ENCODE measurements at regions not wholly inside any gene's neighbourhood (a gene's known extent, or its start where the extent isn't known, plus 50 kb on each side); places are given as distances from the start of the nearest gene placed in this dataset.

DNA sequence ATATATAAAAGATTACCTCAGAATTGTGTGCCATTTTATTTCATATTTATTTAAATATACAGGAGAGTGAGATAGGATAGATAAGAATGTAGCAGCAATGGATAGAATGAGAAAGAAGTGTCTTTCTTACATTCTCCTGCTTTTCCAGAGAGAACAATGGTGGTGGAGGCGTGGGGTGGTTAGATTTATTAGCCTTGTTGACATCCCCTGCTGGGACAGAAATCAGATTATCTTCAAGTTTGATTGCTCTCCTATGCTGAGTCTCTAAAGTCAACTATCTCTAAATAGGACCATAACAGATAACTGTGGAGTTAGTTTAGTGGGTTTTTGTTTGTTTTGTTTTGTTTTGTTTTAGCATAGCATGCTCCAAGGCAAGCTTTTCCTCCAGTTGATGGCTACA is 397.6 kb downstream of the LRFN5 start:
- TF ChIP-seq POLR2A (IDR thresholded peaks at IDR 0.05; ENCODE audit: extremely low read depth, insufficient read length) (no peak), MAX (IDR thresholded peaks at IDR 0.05; ENCODE audit: low read depth, low read length) (no peak)
- TF ChIP-seq, protein P1, sequence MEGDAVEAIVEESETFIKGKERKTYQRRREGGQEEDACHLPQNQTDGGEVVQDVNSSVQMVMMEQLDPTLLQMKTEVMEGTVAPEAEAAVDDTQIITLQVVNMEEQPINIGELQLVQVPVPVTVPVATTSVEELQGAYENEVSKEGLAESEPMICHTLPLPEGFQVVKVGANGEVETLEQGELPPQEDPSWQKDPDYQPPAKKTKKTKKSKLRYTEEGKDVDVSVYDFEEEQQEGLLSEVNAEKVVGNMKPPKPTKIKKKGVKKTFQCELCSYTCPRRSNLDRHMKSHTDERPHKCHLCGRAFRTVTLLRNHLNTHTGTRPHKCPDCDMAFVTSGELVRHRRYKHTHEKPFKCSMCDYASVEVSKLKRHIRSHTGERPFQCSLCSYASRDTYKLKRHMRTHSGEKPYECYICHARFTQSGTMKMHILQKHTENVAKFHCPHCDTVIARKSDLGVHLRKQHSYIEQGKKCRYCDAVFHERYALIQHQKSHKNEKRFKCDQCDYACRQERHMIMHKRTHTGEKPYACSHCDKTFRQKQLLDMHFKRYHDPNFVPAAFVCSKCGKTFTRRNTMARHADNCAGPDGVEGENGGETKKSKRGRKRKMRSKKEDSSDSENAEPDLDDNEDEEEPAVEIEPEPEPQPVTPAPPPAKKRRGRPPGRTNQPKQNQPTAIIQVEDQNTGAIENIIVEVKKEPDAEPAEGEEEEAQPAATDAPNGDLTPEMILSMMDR (IDR thresholded peaks at IDR 0.05; ENCODE audit: low read depth, low read length), result no peak

Data from NB4 (cell line).